NCI-H1436 (cell line): ENCODE measurements at regions not wholly inside any gene's neighbourhood (a gene's known extent, or its start where the extent isn't known, plus 50 kb on each side); places are given as distances from the start of the nearest gene placed in this dataset.

Experiments
- DNase-seq: peaks from one replicate; lab custom pipeline; 2025; lab: John Stamatoyannopoulos, UW

GRCh38 chr5:8050616-8051175 is 181.7 kb downstream of the MTRR start:
- no peak for DNase-seq

DNA sequence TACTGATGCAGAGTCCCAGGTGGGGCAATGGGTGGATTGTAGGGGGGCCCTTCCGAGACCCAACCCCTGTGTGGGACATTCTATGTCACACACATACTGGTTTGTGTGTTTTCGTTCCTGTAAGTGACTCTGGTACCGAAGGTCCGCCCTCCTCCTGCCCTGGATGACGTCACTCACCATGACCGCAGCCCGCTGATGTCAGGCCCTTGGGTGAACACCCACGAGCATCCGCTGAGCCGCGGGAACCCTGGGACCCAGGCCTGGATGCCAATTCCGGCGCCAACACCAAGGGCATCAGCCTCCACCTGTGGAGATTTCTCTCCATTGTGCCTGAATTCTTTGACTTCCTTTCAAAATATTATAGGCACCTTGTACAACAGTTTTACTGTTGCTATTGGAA is 184.3 kb downstream of the MTRR start:
- DNase-seq, result no peak

DNA sequence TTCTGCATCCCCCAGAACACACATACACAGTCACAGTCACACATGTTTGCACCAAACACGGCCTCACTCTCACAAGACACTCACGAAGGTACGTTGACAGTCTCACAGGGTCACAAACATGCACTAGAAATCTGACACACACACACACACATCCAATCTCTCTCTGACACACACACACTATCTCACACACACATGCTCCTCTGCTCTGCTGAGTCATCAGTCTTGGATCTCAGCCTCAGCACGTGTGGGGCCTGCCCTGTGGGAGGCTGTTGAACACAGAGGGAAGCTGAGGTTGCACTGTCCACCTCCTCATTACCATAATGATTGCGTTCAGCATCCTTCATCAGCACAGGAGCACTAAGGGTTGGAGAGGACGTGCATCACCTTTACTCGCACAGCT is 188.8 kb downstream of the MTRR start:
- no peak for DNase-seq

- no peak for DNase-seq
Observed at GRCh38 chr5:8058616-8059190, 189.8 kb downstream of the MTRR start.

DNA sequence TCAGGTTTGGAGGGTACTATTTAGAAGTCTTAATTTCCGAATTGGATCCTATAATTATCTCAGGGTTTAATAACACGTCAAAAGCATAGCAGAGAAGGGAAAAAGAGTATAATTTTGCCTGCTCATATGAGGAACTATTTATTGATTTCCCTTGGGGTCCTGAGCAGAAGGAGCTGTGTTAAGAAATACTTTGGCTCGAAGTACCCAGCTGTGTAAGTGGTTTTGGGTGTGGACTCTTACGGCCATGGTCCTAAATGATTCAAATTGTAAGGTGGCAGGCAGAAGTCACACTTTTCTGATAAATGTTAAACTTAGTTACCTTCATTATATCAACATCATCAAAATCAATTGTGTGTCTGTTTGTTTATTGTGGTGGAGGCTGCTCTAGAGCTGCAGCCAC is 190.4 kb downstream of the MTRR start:
- DNase-seq, result peak; percentile 11

- DNase-seq, result no peak
Observed at GRCh38 chr5:8060235-8060952, 191.4 kb downstream of the MTRR start.

GRCh38 chr5:8060953-8061429 is 192.0 kb downstream of the MTRR start:
- no peak for DNase-seq

GRCh38 chr5:8062521-8062920 is 193.6 kb downstream of the MTRR start:
- no peak for DNase-seq

- DNase-seq, result no peak
Observed at GRCh38 chr5:8068078-8068477, 199.1 kb downstream of the MTRR start.

GRCh38 chr5:8070138-8070537 is 201.2 kb downstream of the MTRR start:
- no peak for DNase-seq

DNA sequence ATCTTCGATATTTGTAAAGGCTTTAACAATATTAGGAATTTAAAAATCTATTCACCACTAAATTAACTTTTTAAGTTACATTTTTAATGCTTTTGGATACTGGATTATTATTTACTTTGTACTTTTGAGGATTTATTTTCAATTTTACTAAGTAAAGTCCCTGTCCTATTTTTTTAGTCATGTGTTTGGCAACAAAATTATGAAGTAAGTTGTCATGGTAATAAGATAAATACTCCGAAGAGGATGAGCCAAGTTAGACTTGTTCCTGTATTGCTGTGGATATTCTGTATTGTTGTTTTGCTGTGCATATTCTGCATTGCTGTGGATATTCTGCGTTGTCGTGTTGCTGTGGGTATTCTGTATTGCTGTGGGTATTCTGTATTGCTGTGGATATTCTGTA is 210.1 kb downstream of the MTRR start:
- DNase-seq, result no peak

DNA sequence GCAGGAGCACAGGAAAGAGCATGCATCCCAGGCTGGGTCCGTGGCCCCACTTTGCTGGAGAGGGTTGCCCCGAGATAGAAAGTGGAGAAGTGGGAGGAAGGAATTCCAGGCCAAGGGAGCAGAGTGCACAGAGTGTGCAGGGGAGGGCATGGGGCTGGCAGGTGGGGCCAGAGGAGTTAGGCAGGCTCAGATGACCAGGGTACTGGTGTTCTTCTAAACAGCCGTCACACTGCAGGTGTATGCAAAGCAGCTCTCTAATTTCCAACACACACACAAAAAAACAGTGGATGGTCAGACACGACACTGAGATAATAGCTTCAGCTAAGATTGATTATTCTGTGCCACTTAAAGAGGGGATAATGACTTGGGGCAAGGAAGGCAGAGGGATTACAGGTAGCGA is 212.2 kb downstream of the MTRR start:
- DNase-seq, result peak; percentile 68

DNA sequence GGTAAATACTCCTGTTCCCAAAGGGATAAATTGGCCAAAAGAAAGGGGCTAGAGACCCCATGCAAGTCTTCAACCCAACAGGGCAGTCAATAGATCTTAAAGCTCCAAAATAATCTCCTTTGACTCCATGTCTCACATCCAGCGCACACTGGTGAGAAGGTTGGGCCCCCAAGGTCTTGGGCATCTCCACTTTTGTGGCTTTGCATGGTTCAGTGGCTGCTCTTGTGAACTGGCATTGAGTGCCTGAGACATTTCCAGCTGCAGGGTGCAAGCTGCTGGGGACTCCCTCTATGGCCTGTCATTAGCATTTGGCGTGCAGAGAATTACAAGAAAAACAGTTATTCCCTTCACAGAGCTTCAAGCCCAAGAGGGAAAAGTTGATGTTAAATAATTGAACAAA is 224.7 kb downstream of the MTRR start:
- DNase-seq, result no peak

DNA sequence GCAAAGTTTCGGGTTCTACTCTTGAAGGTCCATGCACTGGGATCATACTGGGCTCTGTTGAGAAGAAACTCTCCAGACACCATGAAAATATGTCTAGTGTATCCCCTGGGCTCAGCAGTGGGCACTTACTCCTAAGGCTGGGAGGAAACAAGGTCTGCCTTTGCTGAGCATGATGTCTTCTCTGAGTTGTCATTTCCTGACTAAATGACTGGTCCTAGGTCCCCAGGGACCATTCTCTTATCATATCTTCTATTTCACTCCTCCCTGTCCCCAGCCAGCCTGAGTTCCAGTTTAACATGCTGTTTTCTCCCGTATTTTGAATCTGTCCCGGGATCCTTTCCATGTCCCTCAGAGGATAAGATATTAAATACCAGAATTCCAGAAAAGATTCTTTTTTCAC is 225.4 kb downstream of the MTRR start:
- no peak for DNase-seq

DNA sequence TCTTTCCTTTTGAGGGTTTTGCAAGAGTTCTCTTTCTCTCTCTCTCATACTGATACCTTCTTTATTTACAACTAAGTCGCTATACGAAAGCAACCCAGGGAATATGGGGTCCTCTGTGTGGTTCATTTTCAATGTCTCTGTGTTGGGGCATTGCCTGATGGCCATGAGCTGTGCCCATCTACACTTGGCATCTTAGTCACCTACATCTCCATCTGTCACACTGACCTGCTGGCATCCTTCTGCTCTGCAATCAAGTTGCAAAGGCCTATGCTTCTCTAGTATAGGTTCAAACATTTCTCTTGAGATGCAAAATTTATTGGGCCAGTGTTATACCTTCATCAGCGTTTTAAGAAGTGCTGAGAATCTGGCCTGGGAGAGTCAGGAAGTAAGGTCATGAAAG is 228.2 kb downstream of the MTRR start:
- no peak for DNase-seq

GRCh38 chr5:8098081-8098480 is 229.1 kb downstream of the MTRR start:
- no peak for DNase-seq

DNA sequence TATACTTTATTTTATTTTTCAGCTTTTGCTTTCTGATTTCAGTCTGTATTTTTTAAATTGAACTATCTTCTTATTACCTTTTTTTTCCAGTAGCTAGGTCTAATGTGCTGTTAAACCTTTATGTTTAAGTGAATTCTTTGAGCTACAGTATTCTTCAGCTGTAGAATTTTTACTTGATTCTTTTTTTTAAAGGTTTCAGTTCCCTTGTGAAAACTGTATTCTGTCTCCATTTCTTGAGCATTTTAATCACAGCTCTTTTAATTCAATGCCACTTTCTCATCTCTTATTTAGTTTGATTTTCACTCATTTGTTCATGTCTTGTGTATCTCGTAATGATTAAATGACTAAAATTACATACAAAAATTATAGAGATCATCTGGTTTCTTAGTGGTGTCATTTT is 233.8 kb downstream of the MTRR start:
- no peak for DNase-seq

GRCh38 chr5:8114597-8115266 is 245.8 kb downstream of the MTRR start:
- DNase-seq, result no peak

DNA sequence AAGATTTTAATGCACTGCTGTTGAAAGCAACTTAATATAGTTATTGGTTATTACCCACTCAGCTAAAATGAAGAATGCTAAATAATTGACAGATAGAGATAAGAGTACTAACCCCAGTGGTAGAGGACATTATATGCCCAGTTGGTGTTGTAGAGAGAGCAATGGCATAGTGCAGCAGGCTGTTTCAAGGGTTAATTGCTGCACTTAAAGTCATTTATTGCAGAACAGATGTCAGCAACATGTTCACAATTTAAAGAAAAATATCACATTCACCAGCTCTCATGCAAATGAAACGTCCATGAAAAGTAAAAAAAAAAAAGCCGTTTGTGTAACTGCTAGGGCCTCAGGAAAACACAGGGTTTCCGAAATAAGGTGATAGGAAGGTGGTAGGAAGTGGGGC is 254.6 kb downstream of the MTRR start:
- DNase-seq, result no peak

DNA sequence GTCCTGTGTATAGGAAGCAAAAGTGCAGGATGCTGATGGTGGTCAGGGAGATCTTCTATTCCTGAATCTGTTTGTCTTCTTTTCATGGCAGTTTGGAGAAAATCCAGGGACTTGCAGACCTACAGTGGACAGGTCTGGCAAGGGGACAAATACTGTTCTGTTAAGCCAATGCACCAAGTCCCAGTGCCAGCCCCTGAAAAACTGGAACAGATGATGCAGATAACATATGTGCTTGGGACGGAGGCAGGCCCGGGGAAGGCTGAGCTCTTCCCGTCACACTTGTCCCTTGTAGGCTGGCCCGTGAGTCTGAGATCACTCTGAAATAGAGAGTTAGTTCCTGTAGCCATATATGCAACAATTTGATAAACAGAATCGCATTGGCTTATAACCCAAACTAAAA is 265.7 kb downstream of the MTRR start:
- no peak for DNase-seq

DNA sequence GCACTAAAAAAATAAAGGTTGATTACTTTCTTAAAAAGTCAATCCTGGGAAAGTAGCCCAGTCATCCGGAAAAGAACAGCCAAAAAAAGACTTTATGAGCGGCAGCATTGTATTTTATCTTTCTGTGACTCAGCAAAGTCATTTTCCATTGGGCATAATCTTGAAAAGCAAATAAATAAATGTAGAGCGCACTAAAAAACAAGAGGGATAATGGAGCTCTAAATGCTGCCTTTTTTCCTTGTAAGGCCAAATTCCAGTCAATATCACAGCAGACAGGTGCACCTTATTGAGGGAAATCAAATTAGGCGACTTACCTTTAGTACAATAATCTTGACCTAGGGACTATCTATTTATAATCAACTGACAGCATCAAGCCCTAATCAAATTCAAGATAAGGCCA is 266.8 kb downstream of the MTRR start:
- DNase-seq, result no peak

DNA sequence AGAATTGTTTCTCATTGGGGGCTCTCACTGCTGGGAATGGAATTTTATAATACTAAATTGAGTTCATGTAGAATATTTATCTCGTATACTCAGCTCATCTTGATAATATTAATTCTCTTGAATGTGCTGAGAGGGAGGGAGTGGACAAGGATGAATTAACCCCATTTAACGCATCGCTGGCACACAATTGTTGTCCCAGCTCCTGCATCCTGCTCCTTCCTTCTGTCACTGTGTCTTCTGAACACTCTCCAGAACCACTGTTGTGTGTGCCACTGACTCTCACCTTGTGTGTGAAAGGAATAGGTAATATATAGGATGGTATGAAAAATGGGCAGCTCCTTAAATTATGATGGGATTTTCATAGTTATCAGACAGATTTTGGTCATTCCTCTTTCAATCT is 267.3 kb downstream of the MTRR start:
- no peak for DNase-seq

DNA sequence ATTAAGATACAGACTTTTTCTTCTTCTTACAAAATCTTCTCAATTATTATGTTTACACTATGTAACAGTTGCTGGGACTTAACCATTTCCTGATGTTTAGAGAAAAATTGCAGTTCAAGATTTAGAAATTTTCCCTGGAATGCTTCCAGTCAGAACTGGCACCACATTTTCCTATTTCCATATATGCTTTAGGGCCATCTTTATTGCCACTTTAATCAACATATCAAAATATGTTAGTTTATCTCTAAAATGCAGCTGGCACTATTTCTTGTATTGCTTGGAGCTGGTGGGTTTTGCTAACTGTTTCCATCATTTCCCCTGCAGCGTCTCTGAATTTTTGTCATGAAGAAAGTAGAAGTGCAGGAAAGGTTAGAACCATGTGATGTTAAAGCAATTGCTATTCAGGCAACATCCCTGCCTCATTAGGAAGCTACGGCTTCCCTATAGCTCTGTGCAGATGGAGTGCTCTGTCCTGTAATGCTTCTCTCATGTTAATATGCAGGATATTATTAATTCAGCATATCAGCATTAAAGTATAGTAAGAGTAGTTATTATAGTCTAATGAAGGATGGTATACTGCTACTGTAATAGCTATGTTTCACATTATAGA is 269.1 kb downstream of the MTRR start:
- DNase-seq, result no peak
